Neuronal stem cell (in vitro differentiated cells): ENCODE measurements at regions not wholly inside any gene's neighbourhood (a gene's known extent, or its start where the extent isn't known, plus 50 kb on each side); places are given as distances from the start of the nearest gene placed in this dataset.

Experiments used
- DNase-seq: peaks from one replicate; pipeline ENCODE4 v3.0.0-alpha.2; 2013; ENCODE audit warnings: low spot score
- H2AFZ ChIP-seq: one replicate; pipeline ENCODE4 v1.6.1; 2013; ENCODE audit warnings: mild to moderate bottlenecking, low read length, inconsistent platforms
- H2AK5ac ChIP-seq: 2 replicates; pipeline ENCODE4 v1.6.1; 2013; ENCODE audit warnings: low read depth, mild to moderate bottlenecking, inconsistent platforms, low read length, moderate library complexity, mixed read lengths
- H2BK120ac ChIP-seq: 2 replicates; pipeline ENCODE4 v1.6.1; 2013; ENCODE audit warnings: low read depth, mild to moderate bottlenecking, inconsistent platforms, low read length, moderate library complexity, mixed read lengths
- H2BK12ac ChIP-seq: one replicate; pipeline ENCODE4 v1.6.1; 2013; ENCODE audit warnings: low read length, inconsistent platforms
- H2BK15ac ChIP-seq: 2 replicates; pipeline ENCODE4 v1.6.1; 2013; ENCODE audit warnings: mild to moderate bottlenecking, low read length, inconsistent platforms, mixed read lengths
- H2BK5ac ChIP-seq: one replicate; pipeline ENCODE4 v1.6.1; 2013; ENCODE audit warnings: inconsistent platforms, mild to moderate bottlenecking, low read length, moderate library complexity
- H3K14ac ChIP-seq: one replicate; pipeline ENCODE4 v1.6.1; 2013; ENCODE audit warnings: low read length, inconsistent platforms
- H3K18ac ChIP-seq: 2 replicates; pipeline ENCODE4 v1.6.1; 2013; ENCODE audit warnings: low read length, inconsistent platforms
- H3K23ac ChIP-seq: 2 replicates; pipeline ENCODE4 v1.6.1; 2013; ENCODE audit warnings: low read depth, mild to moderate bottlenecking, mixed read lengths, low read length, inconsistent platforms; ENCODE audit not compliant: poor library complexity
- H3K27ac ChIP-seq: replicated peaks from 3 replicates; pipeline ENCODE4 v1.5.1; 2013; ENCODE audit warnings: low read length, inconsistent platforms
- H3K27me3 ChIP-seq, 3 experiments: 2 replicates each; pipeline ENCODE4 v1.6.1; 2013; ENCODE audit warnings: low read length in 3 of 3, mild to moderate bottlenecking in 2 of 3, inconsistent platforms in 1 of 3, low read depth in 1 of 3, mixed read lengths in 1 of 3, moderate library complexity in 1 of 3; ENCODE audit not compliant: control insufficient read depth in 3 of 3, insufficient read depth in 3 of 3
- H3K36me3 ChIP-seq, 2 donors: replicated peaks in 1 of 2; 2 replicates each; pipeline ENCODE4 v1.6.1; 2013; ENCODE audit warnings: low read length in 2 of 2; ENCODE audit not compliant: control insufficient read depth in 2 of 2, insufficient read depth in 2 of 2
- H3K4ac ChIP-seq: 2 replicates; pipeline ENCODE4 v1.6.1; 2013; ENCODE audit warnings: inconsistent platforms, mild to moderate bottlenecking, low read length, moderate library complexity
- H3K4me1 ChIP-seq, 2 donors: 1 replicate in 1 of 2; 2 replicates in 1 of 2; pipeline ENCODE4 v1.6.1; 2013; ENCODE audit warnings: low read length in 2 of 2, low read depth in 1 of 2; ENCODE audit not compliant: control insufficient read depth in 2 of 2, insufficient read depth in 1 of 2
- H3K4me2 ChIP-seq: one replicate; pipeline ENCODE4 v1.6.1; 2013; ENCODE audit warnings: mild to moderate bottlenecking, low read length, inconsistent platforms; ENCODE audit not compliant: insufficient read depth, poor library complexity, severe bottlenecking
- H3K4me3 ChIP-seq, 2 donors: 2 replicates each; pipeline ENCODE4 v1.5.1; 2013; ENCODE audit warnings: low read length in 2 of 2, mild to moderate bottlenecking in 2 of 2, inconsistent platforms in 1 of 2, moderate library complexity in 1 of 2
- H3K79me1 ChIP-seq: one replicate; pipeline ENCODE4 v1.6.1; 2013; ENCODE audit warnings: low read depth, mild to moderate bottlenecking, inconsistent platforms, low read length, moderate library complexity
- H3K9ac ChIP-seq: one replicate; pipeline ENCODE4 v1.6.1; 2013; ENCODE audit warnings: mild to moderate bottlenecking, low read depth, low read length, inconsistent platforms; ENCODE audit not compliant: poor library complexity
- H3K9me3 ChIP-seq, 2 donors: replicated peaks in 1 of 2; 2 replicates each; pipeline versions ENCODE3 to v1.6.1; 2013; ENCODE audit warnings: low read length in 2 of 2, mild to moderate bottlenecking in 2 of 2, inconsistent platforms in 1 of 2, low read depth in 1 of 2, mixed read lengths in 1 of 2, moderate library complexity in 1 of 2; ENCODE audit not compliant: control insufficient read depth in 2 of 2, insufficient read depth in 1 of 2
- H4K8ac ChIP-seq: one replicate; pipeline ENCODE4 v1.6.1; 2013; ENCODE audit warnings: low read depth, mild to moderate bottlenecking, inconsistent platforms, low read length, moderate library complexity
- H4K91ac ChIP-seq: one replicate; pipeline ENCODE4 v1.6.1; 2013; ENCODE audit warnings: low read length, low read depth, mild to moderate bottlenecking, inconsistent platforms; ENCODE audit not compliant: poor library complexity
- WGBS, 2 donors: extraction: QIAGEN DNeasy Blood & Tissue Kit; methylation state at CpG; one replicate each; pipeline ENCODE4 v1.1.7; 2013; ENCODE audit warnings: missing lambda C conversion rate in 2 of 2, mixed read lengths in 1 of 2; ENCODE audit not compliant: insufficient read length in 2 of 2, insufficient replicate concordance in 1 of 2; ENCODE audit errors: extremely low coverage in 2 of 2; 5-methylcytosine and 5-hydroxymethylcytosine counted together

DNA sequence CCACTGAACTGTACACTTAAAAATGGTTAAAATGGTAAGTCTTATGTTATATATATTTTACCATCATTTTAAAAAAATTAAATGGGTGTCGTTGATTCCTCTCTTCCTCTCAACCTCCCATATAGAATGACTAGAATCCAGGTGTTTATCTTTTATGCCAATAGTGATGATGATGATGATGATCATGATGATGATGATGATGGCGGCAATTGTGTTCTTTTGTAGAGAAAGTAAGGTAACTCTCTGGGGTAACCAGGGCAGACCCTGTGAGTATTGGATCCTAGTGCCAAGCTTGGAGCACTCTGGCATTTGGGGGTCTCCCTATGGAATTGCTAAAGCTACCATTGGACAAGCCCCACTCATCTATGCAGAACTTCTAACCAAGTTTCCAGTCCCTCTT, 113.6 kb downstream of the GLI2 start:
- no peak overlapping the region for H2BK5ac ChIP-seq
- H3K23ac ChIP-seq: no peak overlapping the region
- peaks cover 0 to 10% of the 10 kb centered on the region in 2 donors for H3K4me1 ChIP-seq
- peaks cover 0 to 16% of the 10 kb centered on the region in 2 donors for H3K9me3 ChIP-seq
- H2AFZ ChIP-seq: no peak overlapping the region
- no peak overlapping the region for H2BK120ac ChIP-seq
- no peaks in the 10 kb centered on the region for H3K27me3 ChIP-seq
- H4K91ac ChIP-seq: no peak overlapping the region
- no peak overlapping the region for H2AK5ac ChIP-seq
- H3K27ac ChIP-seq: no peak overlapping the region
- H3K18ac ChIP-seq: no peak overlapping the region
- peaks cover 13% of the 10 kb centered on the region for H3K79me1 ChIP-seq
- no peak overlapping the region for H3K4me2 ChIP-seq
- WGBS, 2 donors: no CpG with 5 or more reads among the region's 2 CpGs
- H4K8ac ChIP-seq: no peak overlapping the region
- H3K14ac ChIP-seq: no peak overlapping the region
- no peak overlapping the region for H3K4ac ChIP-seq
- no peak overlapping the region for H3K9ac ChIP-seq
- peaks cover 4 to 49% of the 10 kb centered on the region in 2 donors for H3K36me3 ChIP-seq
- no peak overlapping the region for H3K4me3 ChIP-seq
- DNase-seq: no peak
- H2BK12ac ChIP-seq: no peak overlapping the region
- H2BK15ac ChIP-seq: no peak overlapping the region

DNA sequence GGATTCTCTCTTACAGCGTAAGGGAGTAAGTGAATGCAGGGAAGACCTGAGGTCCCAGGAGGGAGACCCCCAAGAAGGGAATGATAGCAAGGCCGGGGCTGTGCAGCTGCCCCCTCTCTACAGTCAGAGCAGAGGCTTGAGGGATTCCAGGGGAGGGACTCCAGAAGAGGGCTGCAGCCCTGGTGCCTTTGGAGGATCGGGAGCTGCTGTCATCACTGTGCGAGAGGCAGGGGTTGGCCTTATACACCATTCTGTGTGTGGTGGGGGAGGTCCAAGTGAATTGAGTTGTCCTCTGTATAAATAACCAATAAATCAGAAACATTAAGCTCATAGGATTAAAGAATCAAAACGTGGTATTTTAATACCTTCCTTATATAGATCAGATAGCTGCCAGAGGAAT, 114.9 kb downstream of the GLI2 start:
- H3K4me2 ChIP-seq: no peak overlapping the region
- peaks cover 13% of the 10 kb centered on the region for H3K79me1 ChIP-seq
- H2AFZ ChIP-seq: no peak overlapping the region
- DNase-seq: no peak
- no peak overlapping the region for H2AK5ac ChIP-seq
- no peak overlapping the region for H4K91ac ChIP-seq
- no peak overlapping the region for H4K8ac ChIP-seq
- no peak overlapping the region for H3K23ac ChIP-seq
- no peak overlapping the region for H3K9ac ChIP-seq
- H2BK15ac ChIP-seq: no peak overlapping the region
- H3K9me3 ChIP-seq: peaks cover 0 to 16% of the 10 kb centered on the region in 2 donors
- no peak overlapping the region for H2BK120ac ChIP-seq
- no peak overlapping the region for H3K4me3 ChIP-seq
- no peak overlapping the region for H2BK12ac ChIP-seq
- no peak overlapping the region for H3K14ac ChIP-seq
- no peak overlapping the region for H2BK5ac ChIP-seq
- H3K36me3 ChIP-seq: peaks cover 4 to 49% of the 10 kb centered on the region in 2 donors
- no CpG with 5 or more reads among the region's 5 CpGs for WGBS, 2 donors
- no peak overlapping the region for H3K4ac ChIP-seq
- H3K27me3 ChIP-seq: no peaks in the 10 kb centered on the region
- H3K4me1 ChIP-seq: peaks cover 0 to 11% of the 10 kb centered on the region in 2 donors
- H3K18ac ChIP-seq: no peak overlapping the region
- H3K27ac ChIP-seq: no peak overlapping the region

DNA sequence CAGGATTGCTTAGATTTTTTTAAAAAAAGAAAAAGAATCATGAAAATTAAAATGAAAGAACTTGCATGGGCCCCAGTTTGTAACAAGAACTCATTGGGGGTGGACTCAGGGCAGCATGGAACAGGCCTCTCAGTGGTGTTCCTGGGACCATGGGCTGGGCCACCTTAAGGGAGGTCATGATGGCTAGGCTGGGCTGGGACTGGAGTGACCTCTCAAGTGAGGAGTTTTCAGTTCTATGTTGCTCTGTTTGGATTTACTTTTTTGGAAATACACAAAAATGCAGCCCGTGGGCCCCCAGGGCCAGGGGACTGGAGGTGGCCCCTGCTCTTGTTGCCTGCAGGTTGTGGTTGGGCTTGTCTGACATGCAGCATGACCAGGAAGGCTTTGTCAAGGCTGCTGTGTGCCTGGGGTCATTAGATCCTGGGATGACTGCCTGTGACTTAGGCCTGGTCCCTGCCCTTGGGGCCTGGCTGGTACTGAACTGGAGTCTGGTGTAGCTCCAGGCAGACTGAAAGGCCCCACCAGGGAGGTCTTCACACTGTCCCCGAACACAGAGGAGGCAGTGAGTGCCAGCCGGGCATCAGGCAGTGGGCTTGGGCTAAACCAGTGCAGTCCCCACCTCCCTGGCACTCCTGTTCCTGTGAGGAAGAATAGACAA, 115.6 kb downstream of the GLI2 start:
- Histone ChIP-seq H3K4me3 (no peak overlapping the region), H4K91ac (no peak overlapping the region)
- WGBS, 2 donors: no CpG with 5 or more reads among the region's 3 CpGs

DNA sequence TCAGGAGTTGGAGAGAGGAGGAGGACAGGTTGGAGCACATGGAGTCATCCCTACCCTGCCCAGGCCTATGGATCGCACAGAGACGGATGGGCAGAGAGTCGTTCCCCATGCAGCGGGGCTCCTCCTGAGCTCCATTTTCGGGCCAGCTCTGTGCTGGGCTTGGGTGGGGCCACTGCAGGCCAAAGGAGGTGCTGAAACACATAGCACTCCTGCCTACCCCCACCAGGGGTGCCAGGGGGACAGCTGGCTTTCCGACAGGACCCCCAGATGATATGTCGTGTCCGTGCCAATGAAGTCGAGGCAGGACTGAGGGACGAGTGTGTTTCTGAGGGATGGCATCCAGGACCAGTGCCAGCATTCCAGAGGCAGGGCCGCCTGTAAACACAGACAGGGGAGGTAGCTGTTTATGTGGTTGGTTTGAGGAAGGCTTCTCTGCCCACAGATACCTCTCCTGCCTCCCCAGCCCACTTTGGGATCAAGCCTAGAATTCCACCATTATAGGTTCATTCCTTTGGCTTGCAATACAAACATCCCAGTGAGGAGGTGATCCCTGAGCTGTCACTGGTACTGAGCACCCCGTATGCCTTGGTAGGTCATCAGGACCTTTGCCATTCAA, 116.6 kb downstream of the GLI2 start:
- H3K4me3 ChIP-seq: no peak overlapping the region
- H3K27me3 ChIP-seq: no peaks in the 10 kb centered on the region
- H2AK5ac ChIP-seq: no peak overlapping the region
- H3K4me2 ChIP-seq: no peak overlapping the region
- no peak overlapping the region for H3K27ac ChIP-seq
- H3K79me1 ChIP-seq: peaks cover 13% of the 10 kb centered on the region
- H3K18ac ChIP-seq: peak overlapping the region; percentile 6
- no peak for DNase-seq
- H2AFZ ChIP-seq: no peak overlapping the region
- H3K9me3 ChIP-seq: peaks cover 0 to 16% of the 10 kb centered on the region in 2 donors
- H3K4me1 ChIP-seq: peaks cover 0 to 19% of the 10 kb centered on the region in 2 donors
- no CpG with 5 or more reads among the region's 12 CpGs for WGBS, 2 donors
- H2BK15ac ChIP-seq: no peak overlapping the region
- no peak overlapping the region for H4K8ac ChIP-seq
- H4K91ac ChIP-seq: no peak overlapping the region
- peak overlapping the region; percentile 16 for H2BK5ac ChIP-seq
- H3K4ac ChIP-seq: no peak overlapping the region
- H2BK120ac ChIP-seq: no peak overlapping the region
- H3K23ac ChIP-seq: no peak overlapping the region
- no peak overlapping the region for H3K14ac ChIP-seq
- H3K9ac ChIP-seq: no peak overlapping the region
- H3K36me3 ChIP-seq: peaks cover 4 to 39% of the 10 kb centered on the region in 2 donors
- H2BK12ac ChIP-seq: no peak overlapping the region

More for the DNA sequence above, 115.6 kb downstream of the GLI2 start:
- Histone ChIP-seq H3K27ac (no peak overlapping the region), H3K18ac (no peak overlapping the region), H3K23ac (peak overlapping the region; percentile 60), H2BK5ac (no peak overlapping the region), H3K4me1 (peaks cover 0 to 16% of the 10 kb centered on the region in 2 donors), H2AK5ac (peak overlapping the region; percentile 16), H2BK12ac (no peak overlapping the region), H3K14ac (no peak overlapping the region), H2AFZ (no peak overlapping the region), H3K36me3 (peaks cover 4 to 49% of the 10 kb centered on the region in 2 donors), H3K9ac (no peak overlapping the region), H3K27me3 (no peaks in the 10 kb centered on the region), H2BK120ac (no peak overlapping the region), H2BK15ac (no peak overlapping the region), H4K8ac (no peak overlapping the region), H3K9me3 (peaks cover 0 to 16% of the 10 kb centered on the region in 2 donors), H3K4me2 (no peak overlapping the region), H3K79me1 (peaks cover 13% of the 10 kb centered on the region), H3K4ac (no peak overlapping the region)
- DNase-seq: no peak
